HG03521 (cell line): ENCODE measurements at regions not wholly inside any gene's neighbourhood (a gene's known extent, or its start where the extent isn't known, plus 50 kb on each side); places are given as distances from the start of the nearest gene placed in this dataset.
"Not testable (repeated sequence)": the region's sequence is repeated elsewhere in the genome, so short reads cannot be mapped to it uniquely, and the experiment has no call there.

Experiments
- ATAC-seq: cut with Tn5 transposase; IDR thresholded peaks from one replicate; pipeline ENCODE4 v1.9.1; 2021; ENCODE audit warnings: mild to moderate bottlenecking, moderate library complexity; ENCODE audit not compliant: unreplicated experiment

DNA sequence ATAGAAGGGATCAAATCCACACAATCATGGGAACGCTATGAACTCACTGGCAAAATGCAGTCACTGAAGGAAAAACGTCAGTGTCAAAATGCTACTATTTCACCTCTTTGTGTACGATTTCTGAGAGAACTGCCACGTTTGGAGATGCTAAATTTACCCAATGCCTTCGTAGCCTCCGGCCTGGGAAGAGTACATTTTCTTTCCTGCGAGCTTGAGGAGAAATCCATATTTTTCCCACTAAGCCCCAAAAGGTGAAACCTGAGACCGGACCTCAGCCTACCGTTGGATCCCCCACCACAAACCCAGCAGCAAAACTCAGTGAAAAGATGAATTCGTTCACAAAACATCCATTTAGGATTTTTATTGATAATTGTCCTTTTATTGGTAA lies 131.7 kb downstream of the GPX5 start:
- ATAC-seq = no peak

DNA sequence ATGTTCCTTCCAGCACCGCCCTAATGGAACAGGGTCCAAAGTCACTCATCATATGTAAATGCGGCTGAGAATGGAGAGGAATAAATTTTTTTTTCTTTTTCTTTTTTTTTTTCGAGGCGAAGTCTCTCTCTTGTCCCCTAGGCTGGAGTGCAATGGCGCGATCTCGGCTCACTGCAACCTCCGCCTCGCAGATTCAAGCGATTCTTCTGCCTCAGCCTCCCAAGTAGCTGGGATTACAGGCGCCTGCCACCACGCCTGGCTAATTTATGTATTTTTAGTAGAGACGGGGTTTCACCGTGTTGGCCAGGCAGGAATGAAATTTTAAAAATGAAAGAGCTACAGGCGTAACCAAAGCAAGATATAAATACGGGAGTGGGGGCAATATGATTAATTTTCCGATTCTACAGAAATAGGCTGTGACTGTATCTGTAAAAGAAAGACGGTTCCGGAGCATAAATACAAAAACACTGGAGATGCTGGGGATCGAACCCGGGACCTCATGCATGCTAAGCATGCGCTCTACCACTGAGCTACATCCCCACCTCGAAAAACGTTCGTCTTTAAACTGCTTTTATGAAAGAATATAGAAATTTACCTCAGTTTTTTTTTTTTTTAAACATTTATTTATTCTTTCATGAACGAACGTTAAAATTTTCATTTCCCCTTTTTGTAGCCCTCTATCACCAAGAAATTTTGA lies 132.2 kb downstream of the GPX5 start:
- ATAC-seq = peak; percentile 48

DNA sequence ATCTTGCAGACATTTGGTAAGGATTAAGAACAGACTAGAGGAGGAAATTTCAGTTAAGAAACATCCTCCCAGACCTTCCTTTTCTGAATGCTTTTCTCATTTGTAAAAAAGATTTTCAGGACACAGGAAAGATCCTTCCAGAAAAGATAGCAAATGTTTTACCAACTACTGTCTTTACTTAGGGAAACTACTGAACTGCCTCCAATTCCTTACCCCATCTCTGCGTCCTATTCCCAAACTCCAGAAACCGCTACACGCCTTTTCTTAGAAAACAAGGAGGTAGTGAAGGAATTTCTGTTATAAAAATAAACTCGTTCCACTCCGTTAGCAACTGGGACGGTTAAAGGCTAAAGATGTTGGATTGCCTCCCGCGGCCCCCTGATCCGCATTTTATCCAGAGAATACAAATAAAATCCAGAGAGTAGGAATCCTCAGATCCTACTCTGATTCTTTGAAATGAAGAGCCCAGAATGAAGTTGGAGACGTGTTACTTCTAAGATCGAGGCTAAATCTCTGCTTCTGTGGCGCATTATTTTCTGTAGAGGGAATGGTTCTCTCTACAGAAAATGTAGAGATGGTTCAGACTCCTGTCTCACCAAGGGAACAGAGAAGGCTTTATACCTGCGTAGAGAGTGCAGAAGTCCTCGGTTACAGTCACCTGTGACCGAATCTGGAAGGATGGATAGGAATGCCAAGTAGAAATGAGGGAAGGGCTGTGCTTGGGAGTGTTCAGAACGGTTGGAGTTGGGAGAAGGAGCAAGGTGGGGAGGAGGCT lies 133.0 kb downstream of the GPX5 start:
- ATAC-seq = no peak

DNA sequence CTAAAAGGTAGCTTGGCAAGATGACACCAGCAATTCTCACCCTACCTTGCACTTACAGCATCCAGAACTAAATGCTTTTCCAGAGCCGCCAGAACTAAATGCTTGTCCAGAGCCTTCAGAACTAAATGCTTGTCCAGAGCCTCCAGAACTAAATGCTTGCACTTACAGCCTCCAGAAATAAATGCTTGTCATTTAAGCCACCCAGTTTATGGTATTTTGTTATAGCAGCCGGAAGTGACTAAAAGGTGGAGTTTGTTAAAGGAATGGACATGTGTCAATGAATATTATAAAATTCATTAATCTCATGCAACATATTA lies 133.5 kb downstream of the GPX5 start:
- no peak for ATAC-seq

DNA sequence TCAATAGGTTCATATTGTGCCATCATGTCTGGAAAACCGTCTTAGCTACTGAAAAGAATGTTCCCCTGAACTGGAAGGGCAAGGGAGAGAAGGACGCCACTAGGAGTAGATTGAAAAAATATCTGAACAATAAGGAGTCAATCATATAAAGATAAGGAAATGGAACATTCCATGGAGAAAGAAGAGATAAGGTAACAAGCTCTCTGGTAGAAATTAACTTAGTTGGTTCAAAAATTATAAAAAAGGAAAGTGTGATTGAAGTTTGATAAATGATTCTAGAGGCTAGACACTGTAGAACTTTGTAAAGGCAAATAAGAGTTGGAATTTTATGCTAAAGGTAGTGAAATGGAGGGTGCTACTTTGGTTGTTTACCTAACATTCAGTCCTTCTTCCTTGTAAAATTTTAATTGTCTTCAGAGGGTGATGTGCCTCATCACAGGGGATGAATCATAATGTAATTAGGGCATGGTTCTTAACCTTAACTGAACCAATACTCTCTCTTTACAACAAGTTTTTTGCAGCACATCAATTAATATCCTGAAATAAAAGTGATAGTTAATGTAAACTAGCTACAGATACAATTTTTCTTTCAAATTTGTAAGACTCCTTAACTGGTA lies 135.5 kb downstream of the GPX5 start:
- no peak for ATAC-seq

DNA sequence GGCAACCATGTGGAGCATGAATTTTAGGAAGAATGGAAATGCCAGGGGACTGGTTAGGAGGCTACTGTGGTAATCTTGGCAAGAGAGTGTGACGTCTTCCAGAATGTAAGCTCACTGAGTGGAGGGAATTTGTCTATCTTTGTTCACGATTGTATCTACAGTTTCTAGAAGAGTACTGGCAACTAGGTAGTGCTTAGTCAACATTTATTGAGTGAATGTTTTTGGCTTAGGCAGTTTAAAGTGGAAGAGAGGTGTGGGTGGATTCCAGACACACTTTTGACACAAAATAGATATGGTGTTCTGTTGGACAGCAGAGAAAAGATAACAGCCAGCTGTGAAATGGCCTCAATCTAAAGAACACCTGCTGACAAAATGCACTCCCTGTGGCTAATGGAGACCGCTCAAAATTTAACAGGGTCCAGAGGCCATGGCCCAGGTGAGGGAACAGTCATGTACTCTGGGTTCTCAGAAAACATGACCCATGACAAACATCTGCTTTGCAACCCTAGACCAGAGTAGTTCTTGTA lies 139.3 kb downstream of the GPX5 start:
- no peak for ATAC-seq

DNA sequence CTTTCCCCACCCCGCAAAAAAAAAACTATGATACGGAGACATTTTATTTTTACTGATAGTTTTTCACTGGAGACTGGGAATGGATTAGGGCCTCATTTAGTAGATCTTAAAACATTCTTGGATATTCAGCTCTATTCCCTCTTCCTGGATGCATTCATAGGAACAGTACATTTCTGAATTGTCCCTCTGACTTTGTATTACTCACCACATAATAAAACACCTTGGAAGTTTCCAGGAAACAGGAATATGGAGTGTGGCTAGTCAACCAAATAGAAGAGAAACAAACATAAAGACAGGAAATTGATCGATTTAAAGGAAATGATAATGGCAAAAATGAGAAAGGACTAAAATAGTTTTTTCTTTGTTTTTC lies 147.7 kb downstream of the GPX5 start:
- ATAC-seq = no peak

DNA sequence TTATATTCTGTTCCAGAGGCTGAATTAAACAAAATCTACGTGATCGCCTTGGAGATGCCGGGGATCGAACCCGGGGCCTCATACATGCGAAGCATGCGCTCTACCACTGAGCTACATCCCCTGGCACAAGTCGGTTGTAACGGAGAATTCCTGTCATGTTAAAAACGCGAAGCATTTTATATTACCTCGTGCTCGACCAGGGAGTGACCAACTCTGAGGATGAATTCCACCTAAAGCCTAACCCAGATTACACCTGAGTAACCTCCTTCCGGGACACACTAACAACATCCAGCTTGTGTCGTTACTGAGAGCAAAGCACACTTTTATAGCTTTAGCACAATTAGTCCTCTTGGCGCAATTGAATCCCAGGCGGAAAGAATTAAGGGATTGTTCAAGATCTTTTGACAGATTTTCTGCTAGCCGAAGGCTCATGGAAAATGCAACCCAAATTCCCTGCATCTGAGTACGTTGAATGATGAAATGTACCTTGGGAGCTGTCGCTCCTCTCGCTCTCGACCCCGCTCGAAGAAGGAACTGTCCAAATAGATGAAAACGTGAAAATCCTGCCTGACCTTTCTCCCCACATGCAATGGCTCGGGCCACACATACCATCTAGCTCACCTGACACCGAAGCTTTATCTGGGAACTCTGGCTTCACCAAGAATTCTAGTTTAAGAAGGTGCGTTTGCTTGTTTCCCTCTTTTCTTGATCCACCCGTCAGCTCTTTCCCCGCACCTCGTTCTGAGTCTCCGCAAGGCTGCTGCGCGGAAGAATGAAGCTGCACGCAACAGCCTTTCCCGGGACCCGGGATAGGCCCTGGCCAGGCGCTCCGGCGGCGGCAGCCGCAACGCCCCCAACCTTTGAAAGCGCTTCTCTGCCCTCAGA lies 148.3 kb downstream of the GPX5 start:
- ATAC-seq = no peak

DNA sequence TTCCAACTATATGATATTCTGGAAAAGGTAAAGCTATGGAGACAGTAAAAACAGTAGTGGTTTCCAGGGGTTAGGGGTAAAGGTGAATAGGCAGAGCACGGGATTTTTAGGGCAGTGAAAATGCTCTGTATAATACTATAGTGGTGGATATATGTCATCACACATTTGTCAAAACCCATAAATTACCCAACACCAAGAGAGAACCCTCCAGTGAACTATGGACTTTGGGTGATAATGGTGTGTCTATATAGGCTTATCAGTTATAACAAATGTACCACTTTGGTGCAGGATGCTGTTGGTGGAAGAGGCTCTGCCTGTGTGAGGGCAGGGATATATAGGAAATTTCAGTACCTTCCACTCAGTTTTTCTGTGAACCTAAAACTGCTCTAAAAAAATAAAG lies 149.9 kb downstream of the GPX5 start:
- ATAC-seq = no peak

DNA sequence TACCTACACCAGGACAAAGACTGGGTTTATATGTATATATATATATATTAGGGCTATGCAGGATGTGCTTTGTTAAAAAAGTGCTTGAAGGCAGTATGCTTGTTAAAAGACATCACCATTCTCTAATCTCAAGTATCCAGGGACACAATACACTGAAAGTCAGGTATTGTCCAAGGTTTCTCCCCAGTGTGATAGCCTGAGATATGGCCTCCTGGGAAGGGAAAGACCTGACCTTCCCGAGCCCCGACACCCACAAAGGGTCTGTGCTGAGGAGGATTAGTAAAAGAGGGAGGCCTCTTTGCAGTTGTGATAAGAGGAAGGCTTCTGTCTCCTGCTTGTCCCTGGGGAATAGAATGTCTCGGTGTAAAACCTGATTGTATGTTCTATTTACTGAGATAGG lies 156.9 kb downstream of the GPX5 start:
- ATAC-seq = no peak

DNA sequence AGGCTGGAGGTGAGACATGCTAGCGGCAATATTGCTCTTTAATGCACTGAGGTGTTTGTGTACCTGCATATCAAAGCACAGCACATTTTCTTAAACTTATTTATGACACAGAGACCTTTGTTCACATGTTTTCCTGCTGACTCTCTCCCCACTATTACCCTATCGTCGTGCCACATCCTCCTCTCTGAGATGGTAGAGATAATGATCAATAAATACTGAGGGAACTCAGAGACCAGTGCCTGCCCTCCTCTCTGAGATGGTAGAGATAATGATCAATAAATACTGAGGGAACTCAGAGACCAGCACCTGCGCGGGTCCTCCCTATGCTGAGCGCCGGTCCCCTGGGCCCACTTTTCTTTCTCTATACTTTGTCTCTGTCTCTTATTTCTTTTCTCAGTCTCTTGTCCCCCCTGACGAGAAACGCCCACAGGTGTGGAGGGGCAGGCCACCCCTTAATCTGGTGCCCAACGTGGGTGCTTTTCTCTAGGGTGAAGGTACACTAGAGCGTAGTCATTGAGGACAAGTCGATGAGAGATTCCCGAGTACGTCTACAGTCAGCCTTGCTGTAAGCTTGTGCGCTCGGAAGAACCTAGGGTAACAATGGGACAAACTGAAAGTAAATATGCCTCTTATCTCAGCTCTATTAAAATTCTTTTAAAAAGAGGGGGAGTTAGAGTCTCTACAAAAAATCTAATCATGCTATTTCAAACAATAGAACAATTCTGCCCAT lies 157.4 kb downstream of the GPX5 start:
- ATAC-seq = not testable (repeated sequence)

DNA sequence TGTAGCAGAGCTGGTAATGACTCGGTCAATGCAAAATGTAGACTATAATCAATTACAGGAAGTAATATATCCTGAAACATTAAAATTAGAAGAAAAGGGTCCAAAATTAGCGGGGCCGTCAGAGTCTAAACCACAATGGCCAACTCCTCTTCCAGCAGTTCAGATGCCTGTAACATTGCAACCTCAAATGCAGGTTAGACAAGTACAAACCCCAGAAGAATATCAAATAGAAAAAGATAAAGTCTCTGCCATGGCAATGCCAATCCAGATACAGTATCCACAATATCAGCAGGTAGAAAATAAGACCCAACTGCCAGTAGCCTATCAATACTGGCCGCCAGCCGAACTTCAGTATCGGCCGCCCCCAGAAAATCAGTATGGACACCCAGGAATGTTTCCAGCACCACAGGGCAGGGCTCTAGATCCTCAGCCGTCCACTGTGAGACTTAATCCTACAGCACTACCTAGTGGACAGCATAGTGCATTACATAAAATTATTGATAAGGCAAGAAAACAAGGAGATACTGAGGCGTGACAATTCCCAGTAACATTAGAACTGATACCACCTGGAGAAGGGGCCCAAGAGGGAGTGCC lies 158.4 kb downstream of the GPX5 start:
- ATAC-seq = no peak

DNA sequence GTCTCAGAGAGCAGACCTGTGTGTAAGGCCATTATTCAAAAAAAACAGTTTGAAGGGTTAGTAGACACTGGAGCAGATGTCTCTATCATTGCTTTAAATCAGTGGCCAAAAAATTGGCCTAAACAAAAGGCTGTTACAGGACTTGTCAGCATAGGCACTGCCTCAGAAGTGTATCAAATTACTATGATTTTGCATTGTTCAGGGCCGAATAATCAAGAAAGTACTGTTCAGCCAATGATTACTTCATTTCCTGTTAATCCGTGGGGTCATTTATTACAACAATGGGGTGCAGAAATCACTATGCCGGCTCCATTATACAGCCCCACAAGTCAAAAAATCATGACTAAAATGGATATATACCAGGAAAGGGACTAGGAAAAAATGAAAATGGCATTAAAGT lies 160.3 kb downstream of the GPX5 start:
- not testable (repeated sequence) for ATAC-seq

DNA sequence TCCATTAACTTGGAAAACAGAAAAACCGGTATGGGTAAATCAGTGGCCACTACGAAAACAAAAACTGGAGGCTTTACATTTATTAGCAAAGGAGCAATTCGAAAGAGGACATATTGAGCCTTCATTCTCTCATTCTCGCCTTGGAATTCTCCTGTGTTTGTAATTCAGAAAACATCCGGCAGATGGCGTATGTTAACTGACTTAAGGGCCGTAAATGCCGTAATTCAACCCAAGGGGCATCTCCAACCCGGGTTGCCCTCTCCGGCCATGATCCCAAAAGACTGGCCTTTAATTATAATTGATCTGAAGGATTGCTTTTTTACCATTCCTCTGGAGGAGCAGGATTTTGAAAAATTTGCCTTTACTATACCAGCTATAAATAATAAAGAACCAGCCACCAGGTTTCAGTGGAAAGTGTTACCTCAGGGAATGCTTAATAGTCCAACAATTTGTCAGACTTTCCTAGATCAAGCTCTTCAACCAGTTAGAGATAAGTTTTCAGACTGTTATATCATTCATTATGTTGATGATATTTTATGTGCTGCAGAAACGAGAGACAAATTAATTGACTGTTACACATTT lies 160.9 kb downstream of the GPX5 start:
- ATAC-seq = not testable (repeated sequence)

DNA sequence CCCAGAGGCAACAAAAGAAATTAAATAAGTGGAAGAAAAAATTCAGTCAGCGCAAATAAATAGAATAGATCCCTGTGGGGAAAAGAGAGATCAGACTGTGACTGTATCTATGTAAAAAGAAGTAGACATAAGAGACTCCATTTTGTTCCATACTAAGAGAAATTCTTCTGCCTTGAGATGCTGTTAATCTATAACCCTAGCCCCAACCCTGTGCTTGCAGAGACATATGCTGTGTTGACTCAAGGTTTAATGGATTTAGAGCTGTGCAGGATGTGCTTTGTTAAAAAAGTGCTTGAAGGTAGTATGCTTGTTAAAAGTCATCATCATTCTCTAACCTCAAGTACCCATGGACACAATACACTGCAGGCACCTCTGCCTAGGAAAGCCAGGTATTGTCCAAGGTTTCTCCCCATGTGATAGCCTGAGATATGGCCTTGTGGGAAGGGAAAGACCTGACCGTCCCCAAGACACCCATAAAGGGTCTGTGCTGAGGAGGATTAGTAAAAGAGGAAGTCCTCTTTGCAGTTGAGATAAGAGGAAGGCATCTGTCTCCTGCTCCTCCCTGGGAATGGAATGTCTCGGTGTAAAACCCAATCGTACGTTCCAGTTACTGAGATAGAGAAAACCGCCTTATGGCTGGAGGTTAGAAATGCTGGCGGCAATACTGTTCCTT lies 161.8 kb downstream of the GPX5 start:
- ATAC-seq = not testable (repeated sequence)

DNA sequence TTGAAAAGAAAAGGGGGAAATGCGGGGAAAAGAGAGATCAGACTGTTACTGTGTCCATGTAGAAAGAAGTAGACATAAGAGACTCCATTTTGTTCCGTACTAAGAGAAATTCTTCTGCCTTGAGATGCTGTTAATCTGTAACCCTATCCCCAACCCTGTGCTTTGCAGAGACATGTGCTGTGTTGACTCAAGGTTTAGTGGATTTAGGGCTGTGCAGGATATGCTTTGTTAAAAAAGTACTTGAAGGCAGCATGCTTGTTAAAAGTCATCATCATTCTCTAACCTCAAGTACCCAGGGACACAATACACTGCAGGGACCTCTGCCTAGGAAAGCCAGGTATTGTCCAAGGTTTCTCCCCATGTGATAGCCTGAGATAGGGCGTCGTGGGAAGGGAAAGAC lies 166.3 kb downstream of the GPX5 start:
- ATAC-seq = not testable (repeated sequence)

DNA sequence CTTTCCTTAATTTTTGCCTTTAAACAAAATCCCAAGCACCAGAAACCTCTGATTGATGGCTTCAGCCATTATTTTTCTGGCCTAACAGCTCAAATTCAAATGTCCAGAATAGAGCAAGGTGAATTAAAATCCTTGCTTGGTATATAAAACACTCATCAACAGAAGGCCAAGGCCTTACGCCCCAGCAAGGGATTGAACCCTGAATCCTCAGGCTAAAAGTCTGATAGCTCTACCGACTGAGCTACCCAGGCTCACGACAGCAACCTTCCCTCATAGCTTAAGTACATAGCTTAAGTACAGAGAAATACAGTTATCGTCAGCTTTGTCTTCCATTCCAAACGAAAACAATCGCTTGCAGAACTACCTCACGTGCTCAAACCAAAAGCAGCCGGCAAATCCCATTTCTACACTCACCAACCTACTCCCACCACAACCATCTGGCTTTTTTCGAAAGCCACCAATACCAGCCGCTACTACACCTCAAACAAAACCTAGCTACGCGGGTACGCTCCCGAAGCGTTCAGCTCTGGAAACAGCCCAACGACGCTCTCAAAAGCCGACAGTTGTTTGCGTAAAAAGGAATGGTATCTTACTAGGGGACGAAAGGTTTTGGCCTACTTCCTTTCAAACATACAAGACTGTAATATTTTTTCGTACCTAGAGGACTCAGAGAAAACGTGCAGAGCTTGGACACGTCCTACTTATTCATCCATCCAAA lies 167.5 kb downstream of the GPX5 start:
- no peak for ATAC-seq

DNA sequence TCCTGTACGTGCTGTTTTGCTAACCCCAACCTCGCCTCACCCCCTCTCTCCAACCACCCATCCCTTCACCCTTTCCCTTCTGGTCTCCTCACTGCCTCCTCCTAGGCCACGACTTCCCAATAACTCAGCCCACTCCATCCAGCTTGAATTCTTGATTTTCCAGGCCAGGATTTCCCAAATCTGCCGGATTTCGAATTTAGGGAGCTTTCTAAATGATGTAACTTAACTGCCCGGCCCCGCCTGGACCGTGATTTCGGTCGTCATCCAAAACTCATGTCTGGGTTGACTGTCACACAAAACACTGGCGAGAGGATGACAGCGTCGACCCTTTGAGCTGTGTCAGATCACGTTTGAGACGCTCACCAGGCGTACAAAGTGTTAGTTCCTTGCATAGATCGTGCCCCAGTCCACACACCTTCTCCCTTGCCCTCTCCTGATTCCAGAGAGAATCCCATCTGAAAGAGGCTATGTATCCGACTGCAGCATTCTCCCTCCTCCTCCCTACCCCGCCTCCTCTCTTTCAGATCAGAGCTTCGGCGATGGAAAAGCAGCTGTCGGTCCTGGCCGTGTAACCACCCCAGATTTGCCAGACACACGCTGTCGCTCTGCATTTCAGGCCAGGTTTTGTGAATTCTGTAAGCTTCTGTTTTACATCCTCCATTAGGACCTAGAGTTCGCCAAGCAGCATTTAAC lies 168.2 kb downstream of the GPX5 start:
- no peak for ATAC-seq
